Astrocyte (in vitro differentiated cells and primary cell): ENCODE measurements at regions not wholly inside any gene's neighbourhood (a gene's known extent, or its start where the extent isn't known, plus 50 kb on each side); places are given as distances from the start of the nearest gene placed in this dataset.

Experiments used
- DNase-seq: peaks from one replicate; pipeline ENCODE4 v3.0.0-alpha.2; 2010; ENCODE audit warnings: low read depth
- FAIRE-seq: peaks from 2 replicates; lab custom pipeline; 2011; peaks lifted over from hg19 to GRCh38; lab: Jason Lieb, UNC
- H2AFZ ChIP-seq: 2 replicates; pipeline ENCODE4 v1.6.0; 2012; ENCODE audit warnings: low read depth, low read length, inconsistent platforms
- H3K27ac ChIP-seq: 2 replicates; pipeline ENCODE4 v1.5.1; 2011; ENCODE audit warnings: low read depth, low read length, inconsistent platforms
- H3K27me3 ChIP-seq: 2 replicates; pipeline ENCODE4 v1.6.0; 2011; ENCODE audit warnings: low read length, inconsistent platforms; ENCODE audit not compliant: insufficient read depth
- H3K36me3 ChIP-seq: 2 replicates; pipeline ENCODE4 v1.5.1; 2011; ENCODE audit warnings: low read length, inconsistent platforms; ENCODE audit not compliant: insufficient read depth
- H3K4me1 ChIP-seq: 2 replicates; pipeline ENCODE4 v1.5.1; 2011; ENCODE audit warnings: low read length, inconsistent platforms; ENCODE audit not compliant: insufficient read depth
- H3K4me2 ChIP-seq: 2 replicates; pipeline ENCODE4 v1.6.0; 2012; ENCODE audit warnings: low read length, inconsistent platforms
- H3K4me3 ChIP-seq: 2 replicates; pipeline ENCODE4 v1.5.1; 2011; ENCODE audit warnings: low read depth, mild to moderate bottlenecking, low read length, inconsistent platforms; ENCODE audit not compliant: insufficient read depth
- H3K79me2 ChIP-seq: 2 replicates; pipeline ENCODE4 v1.6.0; 2012; ENCODE audit warnings: mild to moderate bottlenecking, low read length, inconsistent platforms; ENCODE audit not compliant: insufficient read depth
- H3K9ac ChIP-seq: 2 replicates; pipeline ENCODE4 v1.6.0; 2012; ENCODE audit warnings: mild to moderate bottlenecking, low read length, inconsistent platforms
- H3K9me3 ChIP-seq: 2 replicates; pipeline ENCODE4 v1.5.1; 2012; ENCODE audit warnings: low read depth, mild to moderate bottlenecking, low read length, inconsistent platforms; ENCODE audit not compliant: insufficient read depth
- H4K20me1 ChIP-seq: 2 replicates; pipeline ENCODE4 v1.6.0; 2012; ENCODE audit warnings: low read length, inconsistent platforms; ENCODE audit not compliant: insufficient read depth
- H3K27ac Mint-ChIP-seq: one replicate; pipeline ENCODE4 v1.8.0; 2021; ENCODE audit warnings: mild to moderate bottlenecking, mixed read lengths; ENCODE audit not compliant: unreplicated experiment
- H3K27me3 Mint-ChIP-seq: one replicate; pipeline ENCODE4 v1.8.0; 2021; ENCODE audit warnings: low read depth, mixed read lengths; ENCODE audit not compliant: unreplicated experiment
- H3K36me3 Mint-ChIP-seq: one replicate; pipeline ENCODE4 v1.8.0; 2021; ENCODE audit warnings: low read depth, mixed read lengths; ENCODE audit not compliant: unreplicated experiment
- H3K4me1 Mint-ChIP-seq: one replicate; pipeline ENCODE4 v1.8.0; 2021; ENCODE audit warnings: low read depth, mixed read lengths; ENCODE audit not compliant: unreplicated experiment
- H3K4me3 Mint-ChIP-seq: one replicate; pipeline ENCODE4 v1.8.0; 2021; ENCODE audit warnings: mild to moderate bottlenecking, moderate library complexity, mixed read lengths; ENCODE audit not compliant: unreplicated experiment
- H3K9me3 Mint-ChIP-seq: one replicate; pipeline ENCODE4 v1.8.0; 2021; ENCODE audit warnings: mild to moderate bottlenecking, mixed read lengths; ENCODE audit not compliant: unreplicated experiment
- EZH2 ChIP-seq: IDR thresholded peaks from 2 replicates; pipeline ENCODE4 v1.6.1; 2012; ENCODE audit warnings: mild to moderate bottlenecking, low read length, inconsistent platforms; ENCODE audit not compliant: insufficient read depth
- TF ChIP-seq, protein P1 (sequence below): IDR thresholded peaks from 2 replicates; pipeline ENCODE4 v1.5.1; 2011; ENCODE audit warnings: low read depth, mild to moderate bottlenecking, inconsistent platforms, low read length, moderate library complexity; ENCODE audit not compliant: insufficient read depth

DNA sequence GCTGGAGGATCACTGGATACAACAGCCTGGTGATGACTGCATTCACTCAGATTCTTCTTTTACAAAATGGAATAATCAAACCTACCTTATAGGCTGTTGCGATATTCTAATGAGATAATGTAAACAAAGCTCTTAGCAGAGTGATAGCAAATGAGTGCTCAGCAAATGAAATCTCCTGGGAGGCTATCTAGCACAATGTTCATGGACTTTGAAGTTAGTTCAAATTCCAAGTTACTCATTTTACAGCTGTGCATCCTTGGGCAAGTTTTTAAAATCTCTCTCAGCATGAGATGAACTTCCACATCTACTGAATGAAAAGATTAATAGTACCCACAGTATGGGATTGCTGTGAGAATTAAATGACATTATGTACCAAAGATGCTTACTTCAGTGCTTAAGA is 80.8 kb upstream of the PAPPA2 start:
- no peaks in the 10 kb centered on the region for H3K36me3 Mint-ChIP-seq
- H3K9me3 Mint-ChIP-seq = no peaks in the 10 kb centered on the region

DNA sequence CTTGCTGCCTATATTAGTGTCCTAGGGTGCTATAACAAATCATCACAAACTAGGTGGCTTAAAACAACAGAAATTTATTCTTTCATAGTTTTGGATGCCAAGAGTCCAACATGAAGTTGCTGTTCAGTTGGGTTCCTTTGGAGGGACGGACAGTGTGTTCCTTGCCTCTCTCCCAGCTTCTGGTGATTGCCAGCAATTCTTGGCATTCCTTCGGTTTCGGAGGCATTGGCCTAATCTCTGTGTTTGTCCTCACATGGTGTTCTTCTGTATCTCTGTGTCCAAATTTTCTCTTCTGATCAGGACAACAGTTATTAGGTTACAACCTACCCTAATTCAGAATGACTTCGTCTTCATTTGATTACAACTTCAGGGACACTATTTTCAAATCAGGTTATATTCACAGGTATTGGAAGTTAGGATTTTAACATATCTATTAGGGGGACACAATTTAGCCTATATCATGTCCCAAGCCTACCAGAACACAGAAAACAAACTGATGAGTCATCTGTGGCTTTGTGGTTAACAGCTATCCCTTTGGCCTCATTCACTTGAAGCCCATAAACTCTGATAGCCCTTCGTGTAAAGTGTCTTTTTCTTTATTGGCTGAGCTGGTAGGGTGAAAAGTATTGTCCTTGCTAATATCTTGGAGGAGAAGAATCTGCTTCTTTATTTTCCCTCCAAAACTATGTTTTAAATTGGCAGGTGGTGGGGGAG is 83.2 kb upstream of the PAPPA2 start:
- Mint-ChIP-seq H3K36me3 (peaks cover 3% of the 10 kb centered on the region), H3K27me3 (peaks cover 5% of the 10 kb centered on the region), H3K4me1 (peaks cover 17% of the 10 kb centered on the region), H3K4me3 (no peak overlapping the region), H3K9me3 (no peaks in the 10 kb centered on the region), H3K27ac (no peak overlapping the region)
- Histone ChIP-seq H3K27me3 (no peaks in the 10 kb centered on the region), H3K36me3 (no peaks in the 10 kb centered on the region), H3K4me3 (no peak overlapping the region), H2AFZ (no peak overlapping the region), H4K20me1 (no peaks in the 10 kb centered on the region), H3K9ac (no peak overlapping the region), H3K79me2 (no peaks in the 10 kb centered on the region), H3K27ac (no peak overlapping the region), H3K4me2 (no peak overlapping the region), H3K9me3 (no peaks in the 10 kb centered on the region), H3K4me1 (no peaks in the 10 kb centered on the region)
- TF ChIP-seq, protein P1, sequence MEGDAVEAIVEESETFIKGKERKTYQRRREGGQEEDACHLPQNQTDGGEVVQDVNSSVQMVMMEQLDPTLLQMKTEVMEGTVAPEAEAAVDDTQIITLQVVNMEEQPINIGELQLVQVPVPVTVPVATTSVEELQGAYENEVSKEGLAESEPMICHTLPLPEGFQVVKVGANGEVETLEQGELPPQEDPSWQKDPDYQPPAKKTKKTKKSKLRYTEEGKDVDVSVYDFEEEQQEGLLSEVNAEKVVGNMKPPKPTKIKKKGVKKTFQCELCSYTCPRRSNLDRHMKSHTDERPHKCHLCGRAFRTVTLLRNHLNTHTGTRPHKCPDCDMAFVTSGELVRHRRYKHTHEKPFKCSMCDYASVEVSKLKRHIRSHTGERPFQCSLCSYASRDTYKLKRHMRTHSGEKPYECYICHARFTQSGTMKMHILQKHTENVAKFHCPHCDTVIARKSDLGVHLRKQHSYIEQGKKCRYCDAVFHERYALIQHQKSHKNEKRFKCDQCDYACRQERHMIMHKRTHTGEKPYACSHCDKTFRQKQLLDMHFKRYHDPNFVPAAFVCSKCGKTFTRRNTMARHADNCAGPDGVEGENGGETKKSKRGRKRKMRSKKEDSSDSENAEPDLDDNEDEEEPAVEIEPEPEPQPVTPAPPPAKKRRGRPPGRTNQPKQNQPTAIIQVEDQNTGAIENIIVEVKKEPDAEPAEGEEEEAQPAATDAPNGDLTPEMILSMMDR = no peak
- TF ChIP-seq EZH2 = no peak
- FAIRE-seq (no peak), DNase-seq (no peak)

More for the DNA sequence above, 80.8 kb upstream of the PAPPA2 start:
- no peaks in the 10 kb centered on the region for H3K36me3 ChIP-seq
- no peaks in the 10 kb centered on the region for H3K4me1 ChIP-seq
- no peaks in the 10 kb centered on the region for H4K20me1 ChIP-seq
- H3K27ac Mint-ChIP-seq = no peak overlapping the region
- no peak overlapping the region for H3K9ac ChIP-seq
- no peak overlapping the region for H3K4me3 ChIP-seq
- TF ChIP-seq, protein P1 = no peak
- no peak for TF ChIP-seq EZH2
- no peak overlapping the region for H3K27ac ChIP-seq
- H3K4me2 ChIP-seq = no peak overlapping the region
- no peak overlapping the region for H2AFZ ChIP-seq
- no peak for FAIRE-seq
- no peaks in the 10 kb centered on the region for H3K9me3 ChIP-seq
- no peak overlapping the region for H3K4me3 Mint-ChIP-seq
- peaks cover 26% of the 10 kb centered on the region for H3K4me1 Mint-ChIP-seq
- peaks cover 5% of the 10 kb centered on the region for H3K27me3 Mint-ChIP-seq
- no peaks in the 10 kb centered on the region for H3K27me3 ChIP-seq
- H3K79me2 ChIP-seq = no peaks in the 10 kb centered on the region
- DNase-seq = no peak

DNA sequence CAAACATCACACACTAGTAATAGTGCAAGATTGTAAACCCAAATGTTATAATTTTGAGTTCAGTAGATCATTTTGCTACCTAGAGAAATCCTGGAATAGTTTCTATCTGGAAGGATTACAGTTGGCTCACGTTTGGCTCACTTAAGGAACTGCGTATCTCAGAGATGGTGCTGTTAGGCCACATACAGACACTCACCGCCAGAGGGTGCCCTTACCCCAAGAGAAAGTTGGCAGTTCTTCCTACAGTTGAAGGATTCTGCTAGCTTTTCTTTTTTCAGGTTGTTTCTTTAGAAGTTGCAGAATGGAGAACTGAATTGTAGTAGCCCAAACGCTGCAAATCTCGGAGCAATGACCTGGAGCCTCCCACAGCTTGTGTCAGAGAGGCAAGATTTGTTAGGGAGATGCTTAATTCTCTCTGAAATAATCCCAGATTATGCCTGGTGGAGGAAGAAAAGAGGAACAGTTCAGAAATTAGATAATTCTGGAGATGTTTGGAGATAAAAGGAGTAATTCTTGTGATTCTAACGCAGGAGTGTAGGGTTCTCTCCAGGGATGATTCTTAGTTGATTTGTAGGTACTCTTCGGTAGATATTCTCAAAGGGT is 87.9 kb upstream of the PAPPA2 start:
- Histone ChIP-seq H3K27me3 (no peaks in the 10 kb centered on the region), H3K9me3 (no peaks in the 10 kb centered on the region), H3K4me1 (no peaks in the 10 kb centered on the region), H3K36me3 (no peaks in the 10 kb centered on the region), H2AFZ (no peak overlapping the region), H3K79me2 (no peaks in the 10 kb centered on the region), H3K4me3 (no peak overlapping the region), H3K4me2 (no peak overlapping the region), H4K20me1 (no peaks in the 10 kb centered on the region), H3K27ac (no peak overlapping the region), H3K9ac (no peak overlapping the region)
- H3K4me1 Mint-ChIP-seq = peaks cover 4% of the 10 kb centered on the region
- no peak for TF ChIP-seq EZH2
- TF ChIP-seq, protein P1 = peak; percentile 92
- no peaks in the 10 kb centered on the region for H3K9me3 Mint-ChIP-seq
- H3K36me3 Mint-ChIP-seq = peaks cover 3% of the 10 kb centered on the region
- peaks cover 5% of the 10 kb centered on the region for H3K27me3 Mint-ChIP-seq
- FAIRE-seq (peak; percentile 66), DNase-seq (peak; percentile 26)
- no peak overlapping the region for H3K4me3 Mint-ChIP-seq
- H3K27ac Mint-ChIP-seq = no peak overlapping the region
